GM12874 (cell line): ENCODE measurements at regions not wholly inside any gene's neighbourhood (a gene's known extent, or its start where the extent isn't known, plus 50 kb on each side); places are given as distances from the start of the nearest gene placed in this dataset.

Source experiments
- TF ChIP-seq, protein P1 (sequence below): IDR thresholded peaks from 2 replicates; pipeline ENCODE4 v1.5.1; 2011; ENCODE audit warnings: low read depth, mild to moderate bottlenecking, control low read depth, low read length, moderate library complexity; ENCODE audit not compliant: insufficient read depth

DNA sequence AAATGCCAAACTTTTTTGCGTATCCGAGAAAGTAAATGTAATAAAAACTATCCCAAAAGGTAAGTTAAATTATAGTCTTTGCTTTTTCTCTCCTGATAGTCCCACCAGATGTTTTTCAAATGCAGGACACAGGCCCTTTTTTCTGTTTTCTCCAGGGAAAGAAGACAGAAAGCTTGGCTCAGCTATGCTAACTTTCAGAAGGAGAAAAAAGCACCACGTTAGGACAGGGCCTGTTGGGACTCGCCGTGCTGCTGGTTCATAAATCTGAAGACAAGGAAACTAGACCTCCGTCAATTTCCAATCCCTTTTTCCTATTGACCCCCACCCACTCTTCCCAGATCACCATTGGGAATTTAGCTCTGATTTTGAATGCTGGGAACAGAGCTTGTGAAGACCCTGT, 220.9 kb upstream of the SFRP2 start:
- TF ChIP-seq, protein P1, sequence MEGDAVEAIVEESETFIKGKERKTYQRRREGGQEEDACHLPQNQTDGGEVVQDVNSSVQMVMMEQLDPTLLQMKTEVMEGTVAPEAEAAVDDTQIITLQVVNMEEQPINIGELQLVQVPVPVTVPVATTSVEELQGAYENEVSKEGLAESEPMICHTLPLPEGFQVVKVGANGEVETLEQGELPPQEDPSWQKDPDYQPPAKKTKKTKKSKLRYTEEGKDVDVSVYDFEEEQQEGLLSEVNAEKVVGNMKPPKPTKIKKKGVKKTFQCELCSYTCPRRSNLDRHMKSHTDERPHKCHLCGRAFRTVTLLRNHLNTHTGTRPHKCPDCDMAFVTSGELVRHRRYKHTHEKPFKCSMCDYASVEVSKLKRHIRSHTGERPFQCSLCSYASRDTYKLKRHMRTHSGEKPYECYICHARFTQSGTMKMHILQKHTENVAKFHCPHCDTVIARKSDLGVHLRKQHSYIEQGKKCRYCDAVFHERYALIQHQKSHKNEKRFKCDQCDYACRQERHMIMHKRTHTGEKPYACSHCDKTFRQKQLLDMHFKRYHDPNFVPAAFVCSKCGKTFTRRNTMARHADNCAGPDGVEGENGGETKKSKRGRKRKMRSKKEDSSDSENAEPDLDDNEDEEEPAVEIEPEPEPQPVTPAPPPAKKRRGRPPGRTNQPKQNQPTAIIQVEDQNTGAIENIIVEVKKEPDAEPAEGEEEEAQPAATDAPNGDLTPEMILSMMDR, result no peak

DNA sequence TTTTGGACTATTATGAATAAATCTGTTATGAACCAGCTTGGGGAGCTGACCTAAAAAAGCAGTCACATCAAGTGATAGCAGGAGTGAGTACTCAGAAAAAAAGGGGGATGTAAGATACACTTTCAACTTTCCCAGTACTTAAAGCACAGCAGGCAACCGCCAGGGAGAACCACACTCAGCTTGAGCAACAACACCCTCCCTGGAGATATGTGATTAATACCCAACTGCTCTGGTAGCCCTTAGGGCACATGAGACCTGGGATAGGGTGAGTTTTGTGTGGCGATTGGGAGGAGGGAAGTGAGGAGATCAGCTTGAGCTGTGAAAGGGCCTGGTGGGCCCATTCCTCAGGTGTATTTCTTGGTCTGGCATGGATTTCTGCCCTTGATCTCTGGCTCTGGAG, 220.3 kb upstream of the SFRP2 start:
- TF ChIP-seq, protein P1, result no peak

DNA sequence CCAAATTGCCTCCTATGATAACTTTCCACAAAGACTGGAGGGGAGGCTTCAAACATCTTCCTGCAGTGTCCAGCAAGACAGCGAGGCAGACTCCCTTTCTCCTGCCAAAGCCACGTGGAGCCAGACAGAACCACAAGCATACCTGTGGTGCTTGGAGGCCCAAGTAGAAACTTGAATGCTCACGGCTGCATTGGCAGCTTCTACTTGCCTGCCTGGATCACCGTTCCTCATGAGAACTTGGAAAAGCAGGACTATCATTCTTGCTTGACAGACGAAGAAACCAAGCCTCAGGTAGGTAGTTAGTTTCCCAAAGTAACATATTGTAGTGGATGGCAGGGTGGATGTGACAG, 216.3 kb upstream of the SFRP2 start:
- TF ChIP-seq, protein P1, result no peak

DNA sequence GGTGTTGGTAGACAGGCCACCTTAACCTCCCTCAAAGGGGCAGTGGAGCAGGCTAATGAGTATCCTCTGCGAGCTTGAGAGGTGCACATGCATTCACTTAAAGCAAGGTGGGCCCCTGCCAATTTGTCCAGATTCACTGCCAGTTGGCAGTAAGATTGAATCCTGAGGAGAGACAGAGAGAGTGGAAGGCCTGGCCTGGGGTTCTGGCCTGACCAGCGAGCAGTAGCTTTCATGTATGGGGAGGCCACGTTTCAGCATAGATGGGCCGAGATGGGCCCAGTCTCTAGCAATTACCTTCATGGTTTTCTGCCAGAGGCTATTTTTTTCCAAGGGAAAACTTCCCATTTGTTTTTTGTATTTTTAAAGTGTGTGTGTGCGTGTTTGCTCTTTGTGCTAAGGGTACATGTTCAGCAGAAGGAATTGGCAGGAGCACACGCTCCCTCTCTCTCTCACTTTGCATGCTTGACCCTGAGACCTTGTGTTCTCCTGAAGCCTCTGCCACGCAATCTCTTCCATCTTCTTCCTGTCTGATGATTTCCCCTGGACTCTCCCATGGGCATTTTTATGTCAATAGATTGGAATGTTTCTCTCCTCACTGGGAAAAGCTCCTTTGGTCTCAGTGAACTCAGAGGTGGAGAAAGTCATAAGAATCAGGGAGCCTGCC, 215.8 kb upstream of the SFRP2 start:
- TF ChIP-seq, protein P1, result no peak

DNA sequence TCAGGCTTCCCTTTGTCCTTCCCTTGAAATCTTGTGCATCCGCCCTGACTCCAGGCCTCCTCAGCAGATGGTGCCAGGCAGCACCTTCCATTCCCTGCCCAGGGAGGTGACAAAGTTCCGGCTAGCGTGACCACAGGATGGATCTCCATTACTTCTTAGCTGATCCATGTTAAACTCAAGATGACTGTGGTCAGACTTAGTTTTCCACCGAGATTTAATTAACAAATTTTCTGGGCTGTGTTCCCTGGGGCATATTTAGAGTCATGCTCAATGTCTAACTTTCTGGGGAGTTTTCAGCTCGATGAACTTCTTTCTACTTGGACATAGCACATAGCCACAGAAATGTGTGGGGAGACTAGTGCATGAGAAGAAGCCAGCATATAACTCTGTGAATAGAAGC, 215.1 kb upstream of the SFRP2 start:
- TF ChIP-seq, protein P1, result no peak

DNA sequence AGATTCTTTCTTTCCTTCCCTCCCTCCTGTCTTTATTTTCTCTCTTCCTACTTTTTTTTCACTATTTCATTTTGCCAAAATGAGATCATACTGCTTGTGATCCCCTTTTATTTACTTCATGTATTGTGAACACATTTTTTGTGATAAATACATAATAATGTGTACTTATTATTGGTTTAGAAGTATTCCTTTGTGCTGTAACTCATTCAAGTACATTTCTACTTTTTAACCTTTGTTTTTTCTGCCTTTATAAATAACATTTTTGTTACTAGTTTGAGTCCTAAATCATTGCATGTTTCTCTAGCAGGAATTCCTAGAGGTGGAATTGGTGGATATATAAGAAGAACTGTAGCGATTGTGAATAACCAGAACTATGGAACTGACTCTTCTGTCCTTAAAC, 214.5 kb upstream of the SFRP2 start:
- TF ChIP-seq, protein P1, result no peak

DNA sequence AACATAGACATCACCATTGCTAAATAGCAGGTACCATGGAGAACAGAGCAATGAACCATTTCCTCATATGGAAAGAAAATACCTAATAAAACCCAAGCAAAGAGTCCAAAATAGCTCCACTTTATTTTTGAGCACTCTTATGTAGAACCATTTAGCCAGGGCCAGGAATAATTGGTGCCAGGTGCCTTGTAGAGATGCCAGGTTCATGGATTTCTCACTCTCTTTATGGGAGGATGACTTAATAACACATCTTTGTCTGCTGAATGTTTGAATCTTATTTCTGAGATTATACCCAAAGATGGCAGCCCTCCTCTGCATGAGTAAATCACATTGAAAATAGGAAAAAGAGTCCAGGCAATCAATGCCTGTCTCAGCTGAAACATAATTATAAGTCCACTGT, 212.3 kb upstream of the SFRP2 start:
- TF ChIP-seq, protein P1, result no peak

DNA sequence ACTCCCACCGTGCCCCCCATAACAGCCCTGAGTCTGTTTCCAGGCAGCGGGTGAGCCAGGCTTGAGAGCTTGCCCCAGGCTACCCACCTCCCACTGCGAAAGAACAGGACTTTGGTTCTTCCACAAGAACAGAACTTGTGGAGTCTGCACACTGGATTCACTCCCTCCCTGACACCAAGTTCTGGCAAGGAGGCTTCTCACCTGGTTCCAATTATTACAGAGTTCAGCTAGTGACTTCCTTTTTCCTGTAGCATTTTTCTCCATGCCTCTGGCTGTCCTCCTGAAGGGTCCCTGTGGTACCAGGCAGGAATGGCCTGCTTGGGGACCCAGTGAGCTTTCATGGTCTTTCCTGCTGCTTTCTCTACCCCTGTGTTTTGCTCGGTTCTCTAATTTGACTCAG, 208.6 kb upstream of the SFRP2 start:
- TF ChIP-seq, protein P1, result no peak
